Stimulated activated CD8-positive, alpha-beta memory T cell treated with anti-CD3 and anti-CD28 coated beads, Interleukin-4, amount 100 ng/mL, for 48 hours (primary cell): ENCODE measurements at regions not wholly inside any gene's neighbourhood (a gene's known extent, or its start where the extent isn't known, plus 50 kb on each side); places are given as distances from the start of the nearest gene placed in this dataset.

Experiments
- DNase-seq: peaks from one replicate; pipeline ENCODE4 v3.0.0-alpha.2; 2020

- no peak for DNase-seq
Measured at GRCh38 chr17:13297183-13297582, 279.4 kb upstream of the ELAC2 start.

GRCh38 chr17:13293421-13293820 lies 275.6 kb upstream of the ELAC2 start:
- no peak for DNase-seq

GRCh38 chr17:13292291-13292690 lies 274.5 kb upstream of the ELAC2 start:
- no peak for DNase-seq

GRCh38 chr17:13288248-13288647 lies 270.4 kb upstream of the ELAC2 start:
- DNase-seq, result no peak

- no peak for DNase-seq
Measured at GRCh38 chr17:13287226-13287625, 269.4 kb upstream of the ELAC2 start.

GRCh38 chr17:13283606-13284005 lies 265.8 kb upstream of the ELAC2 start:
- no peak for DNase-seq

GRCh38 chr17:13281626-13282025 lies 263.8 kb upstream of the ELAC2 start:
- DNase-seq, result no peak

- no peak for DNase-seq
Measured at GRCh38 chr17:13273806-13274205, 256.0 kb upstream of the ELAC2 start.

- no peak for DNase-seq
Measured at GRCh38 chr17:13272296-13272695, 254.5 kb upstream of the ELAC2 start.

GRCh38 chr17:13268791-13269595 lies 251.2 kb upstream of the ELAC2 start:
- DNase-seq, result no peak

- no peak for DNase-seq
Measured at GRCh38 chr17:13266606-13267005, 248.8 kb upstream of the ELAC2 start.

GRCh38 chr17:13265311-13265710 lies 247.5 kb upstream of the ELAC2 start:
- DNase-seq, result no peak

- DNase-seq, result no peak
Measured at GRCh38 chr17:13263746-13264145, 245.9 kb upstream of the ELAC2 start.

- no peak for DNase-seq
Measured at GRCh38 chr17:13256545-13256944, 238.7 kb upstream of the ELAC2 start.

- no peak for DNase-seq
Measured at GRCh38 chr17:13253733-13254410, 236.0 kb upstream of the ELAC2 start.

GRCh38 chr17:13244513-13244912 lies 226.7 kb upstream of the ELAC2 start:
- no peak for DNase-seq

- no peak for DNase-seq
Measured at GRCh38 chr17:13243585-13243984, 225.8 kb upstream of the ELAC2 start.

GRCh38 chr17:13240851-13241250 lies 223.0 kb upstream of the ELAC2 start:
- DNase-seq, result no peak

- no peak for DNase-seq
Measured at GRCh38 chr17:13230350-13231264, 212.8 kb upstream of the ELAC2 start.

- DNase-seq, result no peak
Measured at GRCh38 chr17:13228225-13228624, 210.4 kb upstream of the ELAC2 start.

GRCh38 chr17:13222975-13223374 lies 205.1 kb upstream of the ELAC2 start:
- DNase-seq, result no peak

GRCh38 chr17:13212860-13213259 lies 195.0 kb upstream of the ELAC2 start:
- no peak for DNase-seq

- DNase-seq, result no peak
Measured at GRCh38 chr17:13209081-13209480, 191.3 kb upstream of the ELAC2 start.
